Fibroblast of gingiva (primary cell): ENCODE measurements at regions not wholly inside any gene's neighbourhood (a gene's known extent, or its start where the extent isn't known, plus 50 kb on each side); places are given as distances from the start of the nearest gene placed in this dataset.
"Not testable (repeated sequence)": the region's sequence is repeated elsewhere in the genome, so short reads cannot be mapped to it uniquely, and the experiment has no call there.

Experiments used
- DNase-seq: peaks from one replicate; pipeline ENCODE4 v3.0.0-alpha.2; 2011; ENCODE audit warnings: low read depth

- DNase-seq, result no peak
Observed at GRCh38 chr11:29483831-29484230, 533.0 kb downstream of the KCNA4 start.

GRCh38 chr11:29482510-29482909, 534.3 kb downstream of the KCNA4 start:
- no peak for DNase-seq

DNA sequence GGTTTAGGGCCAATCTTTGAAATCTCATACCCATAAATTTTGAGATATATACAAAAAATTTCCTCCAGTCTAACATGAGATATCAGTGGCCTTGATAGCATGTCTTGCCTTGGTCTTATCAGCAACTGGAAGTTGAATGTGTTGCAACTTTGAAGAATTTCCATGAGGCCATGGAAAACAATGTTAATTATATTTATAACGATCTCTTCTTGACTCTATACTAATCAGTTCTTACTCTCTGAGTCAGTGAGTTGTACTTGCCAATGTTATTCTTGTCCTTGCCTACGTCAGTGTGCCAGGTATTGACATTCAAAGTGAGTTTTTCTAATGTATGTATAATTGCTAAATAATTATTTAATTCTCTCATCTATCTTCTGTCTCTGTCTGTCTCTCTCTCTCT, 535.1 kb downstream of the KCNA4 start:
- DNase-seq, result no peak

- DNase-seq, result no peak
Observed at GRCh38 chr11:29480981-29481380, 535.8 kb downstream of the KCNA4 start.

DNA sequence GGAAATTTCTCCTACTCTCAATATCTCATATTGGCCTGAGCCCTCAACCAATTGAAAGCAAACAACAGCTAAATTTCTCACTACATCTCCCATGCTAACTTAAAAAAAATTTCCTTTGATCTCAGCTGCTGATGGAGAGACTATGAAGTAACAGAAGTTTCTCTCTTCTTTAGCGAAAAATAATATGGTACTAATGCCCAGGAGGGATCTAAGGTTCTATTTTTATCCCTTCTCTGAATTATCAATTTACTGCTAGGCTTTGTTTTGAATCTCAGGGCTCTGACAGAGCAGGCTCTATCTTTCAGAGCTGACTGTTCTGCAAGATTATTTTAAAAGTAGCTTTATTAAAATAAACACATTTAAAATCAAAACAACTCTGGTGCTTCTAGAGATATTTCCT, 558.6 kb downstream of the KCNA4 start:
- no peak for DNase-seq

GRCh38 chr11:29452146-29452545, 564.7 kb downstream of the KCNA4 start:
- peak; percentile 1 for DNase-seq

- DNase-seq, result no peak
Observed at GRCh38 chr11:29449281-29450074, 567.4 kb downstream of the KCNA4 start.

GRCh38 chr11:29448246-29448877, 568.5 kb downstream of the KCNA4 start:
- no peak for DNase-seq

DNA sequence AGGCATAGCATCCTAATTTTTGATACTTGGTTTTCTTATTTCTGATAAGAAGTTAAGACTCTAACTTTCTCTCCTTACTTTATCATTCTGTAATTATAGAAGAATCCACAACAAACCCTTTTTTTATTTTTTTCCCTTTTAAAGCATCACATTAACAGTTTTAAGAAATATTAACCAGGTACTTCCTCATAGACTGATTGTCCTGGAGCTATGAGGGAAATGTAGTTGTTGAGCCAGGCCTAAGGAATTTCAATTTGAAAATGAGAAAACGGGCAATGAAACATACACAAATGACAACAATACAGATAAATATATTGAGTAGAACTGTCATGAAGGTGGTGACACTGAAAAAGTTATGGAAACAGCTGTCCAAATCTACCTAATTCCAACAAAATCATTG, 569.0 kb downstream of the KCNA4 start:
- no peak for DNase-seq

- DNase-seq, result no peak
Observed at GRCh38 chr11:29446132-29446531, 570.7 kb downstream of the KCNA4 start.

DNA sequence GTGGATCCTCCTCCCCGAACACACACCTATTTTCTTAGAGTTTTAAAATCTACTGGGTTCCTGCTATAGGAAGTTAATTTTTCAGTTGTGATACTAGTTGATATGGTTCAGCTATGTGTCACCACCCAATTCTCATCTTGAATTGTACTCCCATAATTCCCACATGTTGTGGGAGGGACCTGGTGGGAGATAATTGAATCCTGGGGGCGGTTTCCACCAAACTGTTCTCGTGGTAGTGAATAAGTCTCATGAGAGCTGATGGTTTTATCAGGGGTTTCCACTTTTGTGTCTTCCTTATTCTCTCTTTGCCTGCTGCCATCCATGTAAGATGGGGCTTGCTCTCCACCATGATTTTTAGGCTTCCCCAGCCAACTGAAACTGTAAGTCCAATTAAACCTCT, 571.6 kb downstream of the KCNA4 start:
- not testable (repeated sequence) for DNase-seq

GRCh38 chr11:29438815-29439214, 578.0 kb downstream of the KCNA4 start:
- no peak for DNase-seq

GRCh38 chr11:29435421-29435820, 581.4 kb downstream of the KCNA4 start:
- DNase-seq, result no peak

GRCh38 chr11:29432719-29433325, 584.0 kb downstream of the KCNA4 start:
- no peak for DNase-seq

DNA sequence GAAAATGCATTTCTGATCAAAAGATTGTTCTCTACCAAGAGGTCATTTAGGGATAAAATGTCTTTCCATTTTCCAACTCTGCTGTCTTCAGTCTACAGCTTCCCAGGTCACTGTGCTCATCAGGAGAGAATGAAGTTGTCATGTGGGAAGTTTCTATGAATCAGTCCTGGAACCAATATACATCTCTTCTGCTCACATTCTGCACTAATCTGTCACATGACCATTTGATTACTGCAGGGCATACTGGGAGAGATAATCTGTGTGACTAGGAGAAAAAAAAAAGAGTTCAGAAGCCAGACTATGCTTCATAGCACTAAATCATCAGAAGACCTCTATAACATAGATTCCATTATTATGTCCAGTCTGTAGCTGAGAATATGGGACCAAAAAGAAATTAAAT, 611.5 kb downstream of the KCNA4 start:
- DNase-seq, result no peak

DNA sequence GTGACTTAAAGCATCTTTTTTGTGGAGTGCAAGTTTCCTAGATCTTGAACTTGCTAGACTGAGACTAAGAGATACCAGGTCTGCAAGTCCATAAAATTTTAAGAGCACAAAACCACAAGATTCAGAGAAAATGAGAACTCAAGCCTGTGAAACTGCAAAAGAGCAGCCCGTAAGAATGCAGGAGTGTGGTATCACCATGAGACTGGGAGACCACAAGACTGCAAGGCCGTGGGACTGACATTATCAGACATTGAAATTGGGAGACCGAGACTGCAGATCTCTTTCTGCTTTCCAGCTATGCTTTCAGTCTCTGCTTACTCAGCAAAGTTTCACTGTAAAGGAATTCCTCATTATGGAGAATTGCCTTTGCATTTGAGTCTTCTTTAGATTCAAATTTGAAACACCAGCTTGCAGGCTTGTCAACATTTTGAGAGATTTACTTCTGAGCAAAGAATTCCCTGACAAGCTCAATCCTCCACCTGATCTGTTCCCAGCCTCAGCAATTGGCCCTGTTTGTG, 621.2 kb downstream of the KCNA4 start:
- DNase-seq, result no peak

GRCh38 chr11:29389793-29390192, 627.0 kb downstream of the KCNA4 start:
- no peak for DNase-seq

DNA sequence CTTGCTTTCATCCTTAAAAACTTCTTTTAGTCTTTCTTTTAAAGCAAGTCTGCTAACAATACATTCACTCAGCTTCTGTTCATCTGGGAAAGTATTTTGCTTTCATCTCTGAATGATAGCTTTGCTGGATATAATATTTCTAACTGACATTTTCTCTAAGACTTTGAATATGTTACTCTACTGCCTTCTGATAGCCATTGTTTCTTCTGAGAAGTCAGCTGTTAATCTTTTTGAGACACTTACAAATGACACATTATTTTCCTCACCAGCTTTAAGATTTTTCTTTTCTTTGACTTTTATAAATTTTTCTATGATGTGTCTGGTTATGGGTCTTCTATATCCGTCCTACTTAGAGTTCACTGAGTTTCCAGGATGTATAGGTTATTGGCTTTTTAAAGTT, 643.1 kb downstream of the KCNA4 start:
- DNase-seq, result no peak

DNA sequence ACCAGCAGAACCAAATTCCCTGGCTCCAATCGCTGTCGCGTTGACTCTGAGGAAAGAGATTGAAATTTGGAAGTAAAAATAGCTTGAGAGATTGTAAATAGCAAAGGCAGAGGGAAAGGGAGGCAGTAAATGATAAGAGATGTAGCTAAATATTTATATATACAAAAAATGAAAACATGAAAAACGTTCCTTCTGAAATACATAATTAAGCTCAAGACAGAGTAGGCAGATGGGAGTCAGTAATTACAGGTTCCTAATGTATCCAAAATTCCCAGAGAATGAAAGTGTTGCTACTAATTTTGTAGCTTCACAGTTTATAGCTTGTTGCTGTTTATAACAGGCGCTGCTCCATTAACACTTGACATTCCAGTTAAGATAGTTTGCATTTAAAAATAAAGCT, 648.7 kb downstream of the KCNA4 start:
- no peak for DNase-seq

- DNase-seq, result no peak
Observed at GRCh38 chr11:29364006-29364405, 652.8 kb downstream of the KCNA4 start.

DNA sequence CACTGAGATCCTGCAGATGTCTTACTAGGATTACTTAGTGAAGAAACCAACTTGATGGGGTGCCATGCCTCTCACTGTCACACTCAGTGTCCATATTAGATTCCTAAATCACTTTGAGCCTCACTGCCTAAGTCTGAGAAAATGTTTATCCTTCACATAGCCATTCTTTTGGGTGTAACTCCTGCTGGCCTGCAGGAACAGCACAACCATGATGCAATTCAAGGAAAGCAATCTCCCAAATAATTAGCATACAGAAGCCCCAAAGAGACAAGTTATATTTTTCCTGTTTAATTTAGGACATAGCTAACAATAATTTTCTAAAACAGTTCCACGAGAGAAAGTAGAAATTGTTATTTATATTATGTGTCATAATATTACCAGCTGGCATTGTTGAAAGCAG, 655.5 kb downstream of the KCNA4 start:
- no peak for DNase-seq

GRCh38 chr11:29353833-29354232, 663.0 kb downstream of the KCNA4 start:
- no peak for DNase-seq

DNA sequence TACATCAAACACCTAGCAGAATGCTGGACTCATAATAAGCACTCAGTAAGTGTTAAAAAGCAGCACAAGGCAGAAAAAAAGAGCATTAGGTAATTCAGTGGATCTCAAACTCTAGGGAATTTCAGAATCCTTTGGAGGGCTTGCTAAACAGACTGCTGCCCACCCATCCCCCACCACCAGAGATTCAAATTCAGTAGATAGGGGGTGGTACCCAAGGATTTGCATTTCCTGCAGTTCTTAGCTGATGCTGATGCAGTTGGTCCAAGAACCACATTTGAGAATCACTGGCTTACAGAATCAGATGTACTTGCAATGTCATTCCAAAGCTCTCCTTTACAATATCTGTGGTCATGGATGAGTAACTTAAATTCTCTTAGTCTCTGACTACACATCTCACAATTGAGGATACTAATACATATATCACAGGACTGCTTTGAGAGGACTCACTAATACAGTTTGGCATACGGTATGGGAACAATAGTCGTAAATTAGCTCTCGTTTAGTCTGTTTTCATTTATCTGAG, 664.5 kb downstream of the KCNA4 start:
- no peak for DNase-seq
